Caco-2 (cell line): ENCODE measurements at regions not wholly inside any gene's neighbourhood (a gene's known extent, or its start where the extent isn't known, plus 50 kb on each side); places are given as distances from the start of the nearest gene placed in this dataset.
A peak's percentile ranks its signal among the peaks of the same experiment; 100 is the strongest.

ENCODE experiments used
- BruUV-seq: library from RNA; stranded (reverse); fragments of 400-500 nt; replicated peaks from 2 replicates; lab custom pipeline; 2021; lab: Mats Ljungman, UMichigan
- CTCF ChIA-PET: fragments of 300-600 bp; sonication (Branson Sonifier 250); formaldehyde crosslinking; loops from one replicate; lab custom pipeline; 2022; ENCODE audit warnings: antibody characterized with exemption; lab: Charles Lee
- POLR2A ChIA-PET: fragments of 300-600 bp; sonication (Branson Sonifier 250); formaldehyde crosslinking; loops from one replicate; lab custom pipeline; 2022; ENCODE audit warnings: antibody characterized with exemption; lab: Charles Lee
- DNase-seq, 2 experiments: peaks; one replicate each; pipeline versions ENCODE4 v3.0.0 to v3.0.0-alpha.2; 2020 to 2022
- H3K27me3 ChIP-seq: replicated peaks from 2 replicates; pipeline ENCODE4 v1.6.0; 2011; ENCODE audit warnings: low read length; ENCODE audit not compliant: control insufficient read depth, insufficient read depth
- H3K36me3 ChIP-seq: 2 replicates; pipeline ENCODE4 v1.5.1; 2011; ENCODE audit warnings: low read length; ENCODE audit not compliant: control insufficient read depth, insufficient read depth
- H3K4me1 ChIP-seq: fragments of 250-450 bp; sonication (Bioruptor Pico); 2 replicates; pipeline ENCODE4 v1.5.1; 2020; ENCODE audit warnings: mild to moderate bottlenecking
- H3K4me3 ChIP-seq: 2 replicates; pipeline ENCODE4 v1.5.1; 2011; ENCODE audit warnings: low read depth, mild to moderate bottlenecking, control low read depth, low read length
- H3K9me3 ChIP-seq: fragments of 250-450 bp; sonication (Bioruptor Pico); 2 replicates; pipeline ENCODE4 v1.5.1; 2020; ENCODE audit warnings: mild to moderate bottlenecking, moderate library complexity
- H3K27ac Mint-ChIP-seq: one replicate; pipeline ENCODE4 v1.8.0; 2022; ENCODE audit warnings: mixed read lengths; ENCODE audit not compliant: unreplicated experiment
- H3K27me3 Mint-ChIP-seq: one replicate; pipeline ENCODE4 v1.8.0; 2022; ENCODE audit warnings: mixed read lengths; ENCODE audit not compliant: insufficient read depth, unreplicated experiment
- H3K36me3 Mint-ChIP-seq: one replicate; pipeline ENCODE4 v1.8.0; 2022; ENCODE audit warnings: mild to moderate bottlenecking, mixed read lengths; ENCODE audit not compliant: insufficient read depth, unreplicated experiment
- H3K4me1 Mint-ChIP-seq: one replicate; pipeline ENCODE4 v1.8.0; 2022; ENCODE audit warnings: low read depth, mixed read lengths; ENCODE audit not compliant: unreplicated experiment
- H3K4me3 Mint-ChIP-seq: one replicate; pipeline ENCODE4 v1.8.0; 2022; ENCODE audit warnings: mild to moderate bottlenecking, moderate library complexity, mixed read lengths; ENCODE audit not compliant: unreplicated experiment
- H3K9me3 Mint-ChIP-seq: one replicate; pipeline ENCODE4 v1.8.0; 2022; ENCODE audit warnings: mixed read lengths; ENCODE audit not compliant: unreplicated experiment
- CTCF ChIP-seq, 2 experiments: fragments of 200-600 bp in 1 of 2; IDR thresholded peaks; 1 replicate in 1 of 2; 2 replicates in 1 of 2; pipeline versions ENCODE4 v1.5.1 to v1.8.0; 2011 to 2022; ENCODE audit warnings: antibody characterized with exemption in 1 of 2, control low read depth in 1 of 2, inconsistent platforms in 1 of 2, low read depth in 1 of 2, low read length in 1 of 2, mild to moderate bottlenecking in 1 of 2, moderate library complexity in 1 of 2; ENCODE audit not compliant: insufficient read depth in 1 of 2, severe bottlenecking in 1 of 2, unreplicated experiment in 1 of 2
- intact Hi-C: fragments of 100-400 bp; cut with micrococcal nuclease; formaldehyde crosslinking; loops from one replicate; pipeline ENCODE4 v1.10.0; 2022; ENCODE audit not compliant: unreplicated experiment

- BruUV-seq, result no TSS peak
- POLR2A ChIA-PET, result no interaction called here
- DNase-seq, result no peak
Measured at GRCh38 chr22:26918226-26918625, 260.8 kb downstream of the MIAT start.

GRCh38 chr22:26921726-26922125, 264.3 kb downstream of the MIAT start:
- TF ChIP-seq CTCF (IDR thresholded peaks at IDR 0.05; ENCODE audit: insufficient read depth in 1 of 2, low read depth in 1 of 2, low read length in 1 of 2, severe bottlenecking in 1 of 2, unreplicated experiment in 1 of 2), result no peak
- POLR2A ChIA-PET, result no interaction called here
- no peaks in the 10 kb centered on the region for H3K9me3 ChIP-seq
- Mint-ChIP-seq H3K36me3 (no peaks in the 10 kb centered on the region), H3K9me3 (no peaks in the 10 kb centered on the region), H3K27me3 (peaks cover 9% of the 10 kb centered on the region), H3K4me3 (no peak overlapping the region), H3K27ac (no peak overlapping the region), H3K4me1 (no peaks in the 10 kb centered on the region)
- H3K36me3 ChIP-seq, result no peaks in the 10 kb centered on the region
- DNase-seq, result no peak
- no peaks in the 10 kb centered on the region for H3K4me1 ChIP-seq
- no peaks in the 10 kb centered on the region for H3K27me3 ChIP-seq
- CTCF ChIA-PET, result no interaction called here
- no TSS peak for BruUV-seq
- intact Hi-C loops, result no loop called here
- H3K4me3 ChIP-seq, result no peak overlapping the region

More at GRCh38 chr22:26918226-26918625, 260.8 kb downstream of the MIAT start:
- CTCF ChIA-PET, result no interaction called here
- no peak overlapping the region for H3K4me3 Mint-ChIP-seq
- no peaks in the 10 kb centered on the region for H3K36me3 Mint-ChIP-seq
- H3K27ac Mint-ChIP-seq, result no peak overlapping the region
- Histone ChIP-seq H3K4me1 (no peaks in the 10 kb centered on the region), H3K36me3 (no peaks in the 10 kb centered on the region), H3K27me3 (no peaks in the 10 kb centered on the region), H3K9me3 (no peaks in the 10 kb centered on the region), H3K4me3 (no peak overlapping the region)
- no peak for TF ChIP-seq CTCF (IDR thresholded peaks at IDR 0.05; ENCODE audit: insufficient read depth in 1 of 2, low read depth in 1 of 2, low read length in 1 of 2, severe bottlenecking in 1 of 2, unreplicated experiment in 1 of 2)
- no peaks in the 10 kb centered on the region for H3K9me3 Mint-ChIP-seq
- H3K4me1 Mint-ChIP-seq, result no peaks in the 10 kb centered on the region
- H3K27me3 Mint-ChIP-seq, result peaks cover 16% of the 10 kb centered on the region
- intact Hi-C loops, result no loop called here

GRCh38 chr22:26922806-26923205, 265.4 kb downstream of the MIAT start:
- CTCF ChIA-PET, result no interaction called here
- Histone ChIP-seq H3K36me3 (no peaks in the 10 kb centered on the region), H3K27me3 (no peaks in the 10 kb centered on the region), H3K9me3 (no peaks in the 10 kb centered on the region), H3K4me1 (no peaks in the 10 kb centered on the region), H3K4me3 (no peak overlapping the region)
- Mint-ChIP-seq H3K4me1 (no peaks in the 10 kb centered on the region), H3K36me3 (no peaks in the 10 kb centered on the region), H3K27ac (no peak overlapping the region), H3K9me3 (no peaks in the 10 kb centered on the region), H3K4me3 (no peak overlapping the region), H3K27me3 (peaks cover 8% of the 10 kb centered on the region)
- peak in 1 of 2 experiments; percentile 47 for DNase-seq
- BruUV-seq, result no TSS peak
- no peak for TF ChIP-seq CTCF (IDR thresholded peaks at IDR 0.05; ENCODE audit: insufficient read depth in 1 of 2, low read depth in 1 of 2, low read length in 1 of 2, severe bottlenecking in 1 of 2, unreplicated experiment in 1 of 2)
- intact Hi-C loops, result no loop called here
- POLR2A ChIA-PET, result no interaction called here
